Calu3 (cell line): ENCODE measurements at regions not wholly inside any gene's neighbourhood (a gene's known extent, or its start where the extent isn't known, plus 50 kb on each side); places are given as distances from the start of the nearest gene placed in this dataset.

Experiments used
- BruUV-seq: library from RNA; stranded (reverse); fragments of 400-500 nt; replicated peaks from 2 replicates; lab custom pipeline; 2021; lab: Mats Ljungman, UMichigan
- CTCF ChIA-PET: fragments of 300-600 bp; sonication (Branson Sonifier 250); formaldehyde crosslinking; loops from one replicate; lab custom pipeline; 2022; ENCODE audit warnings: antibody characterized with exemption; lab: Charles Lee
- DNase-seq: peaks from one replicate; pipeline ENCODE4 v3.0.0; 2022
- H3K27ac Mint-ChIP-seq: one replicate; pipeline ENCODE4 v1.8.0; 2022; ENCODE audit warnings: mixed read lengths; ENCODE audit not compliant: unreplicated experiment
- H3K27me3 Mint-ChIP-seq: one replicate; pipeline ENCODE4 v1.8.0; 2022; ENCODE audit warnings: mixed read lengths; ENCODE audit not compliant: unreplicated experiment
- H3K36me3 Mint-ChIP-seq: one replicate; pipeline ENCODE4 v1.8.0; 2022; ENCODE audit warnings: mild to moderate bottlenecking, moderate library complexity, mixed read lengths; ENCODE audit not compliant: insufficient read depth, unreplicated experiment
- H3K4me1 Mint-ChIP-seq: one replicate; pipeline ENCODE4 v1.8.0; 2022; ENCODE audit warnings: mild to moderate bottlenecking, low read depth, mixed read lengths; ENCODE audit not compliant: unreplicated experiment
- H3K4me3 Mint-ChIP-seq: one replicate; pipeline ENCODE4 v1.8.0; 2022; ENCODE audit warnings: mild to moderate bottlenecking, low read depth, moderate library complexity, mixed read lengths; ENCODE audit not compliant: unreplicated experiment
- H3K9me3 Mint-ChIP-seq: one replicate; pipeline ENCODE4 v1.8.0; 2022; ENCODE audit warnings: low read depth, mixed read lengths; ENCODE audit not compliant: unreplicated experiment
- CTCF ChIP-seq: fragments of 200-600 bp; IDR thresholded peaks from one replicate; pipeline ENCODE4 v1.8.0; 2022; ENCODE audit warnings: antibody characterized with exemption; ENCODE audit not compliant: unreplicated experiment
- intact Hi-C: fragments of 100-400 bp; cut with micrococcal nuclease; formaldehyde crosslinking; loops from one replicate; pipeline ENCODE4 v1.10.0; 2022; ENCODE audit not compliant: unreplicated experiment

- Mint-ChIP-seq H3K27me3 (no peaks in the 10 kb centered on the region), H3K9me3 (no peaks in the 10 kb centered on the region), H3K36me3 (no peaks in the 10 kb centered on the region), H3K4me3 (no peak overlapping the region), H3K4me1 (peaks cover 16% of the 10 kb centered on the region), H3K27ac (peak overlapping the region; percentile 6)
- no TSS peak for BruUV-seq
- TF ChIP-seq CTCF, result no peak
- DNase-seq, result peak; percentile 9
- intact Hi-C loops, result no loop called here
- CTCF ChIA-PET, result no interaction called here
Measured at GRCh38 chr9:111148052-111149017, 110.1 kb upstream of the LPAR1 start.

- H3K4me1 Mint-ChIP-seq, result peaks cover 16% of the 10 kb centered on the region
- CTCF ChIA-PET, result no interaction called here
- no peak for TF ChIP-seq CTCF
- H3K27me3 Mint-ChIP-seq, result no peaks in the 10 kb centered on the region
- H3K27ac Mint-ChIP-seq, result no peak overlapping the region
- DNase-seq, result no peak
- BruUV-seq, result no TSS peak
- no peaks in the 10 kb centered on the region for H3K36me3 Mint-ChIP-seq
- H3K4me3 Mint-ChIP-seq, result no peak overlapping the region
- no peaks in the 10 kb centered on the region for H3K9me3 Mint-ChIP-seq
- intact Hi-C loops, result no loop called here
Measured at GRCh38 chr9:111147041-111147440, 108.8 kb upstream of the LPAR1 start.

- Mint-ChIP-seq H3K27ac (no peak overlapping the region), H3K4me1 (peaks cover 16% of the 10 kb centered on the region), H3K4me3 (no peak overlapping the region), H3K36me3 (no peaks in the 10 kb centered on the region), H3K27me3 (no peaks in the 10 kb centered on the region), H3K9me3 (no peaks in the 10 kb centered on the region)
- CTCF ChIA-PET, result no interaction called here
- BruUV-seq, result no TSS peak
- intact Hi-C loops, result no loop called here
- TF ChIP-seq CTCF, result no peak
- DNase-seq, result no peak
Measured at GRCh38 chr9:111144741-111145140, 106.5 kb upstream of the LPAR1 start.

GRCh38 chr9:111136180-111136579, 97.9 kb upstream of the LPAR1 start:
- CTCF ChIA-PET, result no interaction called here
- no peaks in the 10 kb centered on the region for H3K27me3 Mint-ChIP-seq

More at GRCh38 chr9:111136180-111136579, 97.9 kb upstream of the LPAR1 start:
- intact Hi-C loops, result no loop called here
- TF ChIP-seq CTCF, result no peak
- no peak overlapping the region for H3K27ac Mint-ChIP-seq
- H3K4me3 Mint-ChIP-seq, result no peak overlapping the region
- no peaks in the 10 kb centered on the region for H3K4me1 Mint-ChIP-seq
- no peaks in the 10 kb centered on the region for H3K36me3 Mint-ChIP-seq
- peaks cover 5% of the 10 kb centered on the region for H3K9me3 Mint-ChIP-seq
- no peak for DNase-seq
- BruUV-seq, result no TSS peak
